NT2/D1 (cell line): ENCODE measurements at regions not wholly inside any gene's neighbourhood (a gene's known extent, or its start where the extent isn't known, plus 50 kb on each side); places are given as distances from the start of the nearest gene placed in this dataset.

ENCODE experiments used
- SUZ12 ChIP-seq: IDR thresholded peaks from 2 replicates; pipeline ENCODE4 v1.6.1; 2011; ENCODE audit not compliant: insufficient read length, insufficient read depth; ENCODE audit errors: extremely low read depth
- YY1 ChIP-seq: IDR thresholded peaks from 2 replicates; pipeline ENCODE4 v1.6.1; 2011; ENCODE audit not compliant: insufficient read length, insufficient read depth
- ZNF274 ChIP-seq: IDR thresholded peaks from 2 replicates; pipeline ENCODE4 v1.6.1; 2011; ENCODE audit warnings: mild to moderate bottlenecking, low read depth, low read length

- TF ChIP-seq YY1 = no peak
- TF ChIP-seq SUZ12 = no peak
- TF ChIP-seq ZNF274 = no peak
Measured at GRCh38 chr20:39911497-39911896, 777.5 kb downstream of the MAFB start.
